ENCODE measurements at regions not wholly inside any gene's neighbourhood (a gene's known extent, or its start where the extent isn't known, plus 50 kb on each side); places are given as distances from the start of the nearest gene placed in this dataset.

GRCh38 chr6:25171301-25171700 lies 107.9 kb upstream of the CARMIL1 start (continued):
- TF ChIP-seq CHD7 (IDR thresholded peaks at IDR 0.05; ENCODE audit: insufficient replicate concordance, low read length) (no peak), CTBP2 (IDR thresholded peaks at IDR 0.05; ENCODE audit: borderline replicate concordance, insufficient read depth, insufficient read length, low read length) (no peak), SP2 (IDR thresholded peaks at IDR 0.05; ENCODE audit: low read length) (no peak), BRCA1 (IDR thresholded peaks at IDR 0.05; ENCODE audit: low read depth, low read length) (no peak), TAF1 (IDR thresholded peaks at IDR 0.05; ENCODE audit: low read depth, low read length) (no peak), ZNF274 (IDR thresholded peaks at IDR 0.05; ENCODE audit: borderline replicate concordance, extremely low read depth, low read length) (no peak), FOSL1 (IDR thresholded peaks at IDR 0.05; ENCODE audit: insufficient read depth, low read depth, low read length) (no peak), SIRT6 (IDR thresholded peaks at IDR 0.05; ENCODE audit: low read length) (no peak), CHD1 (IDR thresholded peaks at IDR 0.05; ENCODE audit: low read depth, low read length) (no peak), TEAD4 (IDR thresholded peaks at IDR 0.05; ENCODE audit: low read depth, low read length) (no peak), CHD2 (IDR thresholded peaks at IDR 0.05; ENCODE audit: low read length) (no peak), BACH1 (IDR thresholded peaks at IDR 0.05; ENCODE audit: low read length) (no peak), TCF12 (IDR thresholded peaks at IDR 0.05; ENCODE audit: low read depth, low read length) (no peak), YY1 (IDR thresholded peaks at IDR 0.05; ENCODE audit: low read depth, low read length) (no peak)

All from H1 (cell line).